ENCODE measurements at regions not wholly inside any gene's neighbourhood (a gene's known extent, or its start where the extent isn't known, plus 50 kb on each side); places are given as distances from the start of the nearest gene placed in this dataset.

DNA sequence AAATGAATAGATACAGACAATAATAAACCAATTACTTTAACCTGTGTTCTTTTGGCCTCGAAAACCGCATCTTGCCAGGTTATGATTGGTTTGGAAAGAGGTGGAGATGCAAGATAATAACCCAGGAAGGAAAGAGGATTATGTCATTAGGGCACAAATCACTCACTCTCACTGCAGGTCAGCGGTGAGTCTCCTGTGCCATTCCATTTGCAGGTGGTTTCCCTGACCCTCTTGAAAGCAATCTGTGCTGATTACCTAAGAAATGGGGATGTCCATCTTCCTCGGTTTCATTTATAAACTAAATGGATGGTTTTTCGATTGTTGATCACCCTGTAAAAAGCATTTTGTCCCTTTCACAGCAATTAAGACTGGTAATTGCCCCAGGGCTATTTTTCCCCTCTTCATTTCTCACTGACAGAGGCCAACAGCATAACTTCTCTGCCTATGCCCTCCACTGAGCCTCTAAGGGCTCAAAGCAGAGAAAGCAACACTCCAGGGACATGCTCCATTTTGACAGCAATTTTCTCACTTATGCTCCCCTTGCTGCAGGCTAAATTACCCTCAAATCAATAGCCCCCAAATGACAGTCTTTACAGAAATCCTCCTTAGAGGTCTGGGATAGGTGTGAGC, 257.5 kb downstream of the IPMK start:
- DNase-seq = no peak

DNA sequence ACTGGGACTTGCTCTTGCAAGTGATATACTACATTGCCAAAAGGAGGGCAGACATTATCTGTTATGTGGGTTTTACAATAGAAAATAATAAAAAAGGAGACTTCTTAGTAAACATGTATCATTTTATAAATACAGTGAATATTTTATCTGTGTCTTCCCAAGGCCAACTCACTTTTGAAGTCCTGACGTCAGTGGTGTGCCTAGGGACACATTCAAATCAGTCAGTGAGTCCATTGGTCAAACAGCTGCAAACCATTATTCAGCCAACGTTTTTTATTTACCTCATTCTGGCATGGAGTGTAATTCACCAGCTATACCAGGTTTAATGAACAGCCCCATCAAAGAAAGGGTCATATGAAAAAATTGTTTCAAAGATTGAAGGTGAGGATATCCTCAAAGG, 263.7 kb downstream of the IPMK start:
- DNase-seq = no peak

DNA sequence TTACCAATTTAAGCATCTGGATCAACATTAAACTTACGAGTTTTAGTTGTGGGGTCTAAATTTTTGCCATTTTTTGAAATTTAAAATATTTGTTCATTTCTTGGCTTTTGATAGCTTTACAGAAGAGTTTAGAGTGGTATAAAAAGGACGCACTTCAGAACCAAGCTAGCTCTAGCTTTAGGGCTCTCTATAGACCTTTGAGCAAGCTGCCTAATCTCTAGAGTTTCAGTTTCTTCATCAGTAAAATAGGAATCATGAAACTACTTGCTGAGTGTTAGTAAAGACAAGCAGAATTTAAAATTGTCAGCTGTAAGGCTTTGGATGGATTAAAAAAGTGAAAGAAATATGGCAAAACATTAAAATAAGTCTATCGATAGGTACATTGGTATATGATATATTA, 266.5 kb downstream of the IPMK start:
- DNase-seq = no peak

DNA sequence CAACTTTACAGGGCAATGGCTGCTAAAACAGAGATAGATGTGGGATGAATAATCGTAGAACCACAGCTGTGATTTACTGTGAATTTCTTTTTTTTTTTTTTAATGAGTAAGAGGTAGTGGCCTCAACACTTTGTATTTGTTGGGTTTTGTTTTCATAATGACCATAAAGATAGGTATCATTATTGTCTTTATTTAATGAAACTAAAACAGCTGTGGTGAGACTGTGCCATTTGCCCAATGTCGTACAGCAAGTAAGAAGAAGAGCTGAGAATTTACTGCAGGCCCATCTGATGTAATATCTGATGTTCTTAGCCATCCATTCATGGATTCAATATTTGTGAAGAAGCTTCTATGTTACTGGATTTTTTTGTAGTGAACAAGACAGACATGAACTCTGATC, 271.2 kb downstream of the IPMK start:
- no peak for DNase-seq

DNA sequence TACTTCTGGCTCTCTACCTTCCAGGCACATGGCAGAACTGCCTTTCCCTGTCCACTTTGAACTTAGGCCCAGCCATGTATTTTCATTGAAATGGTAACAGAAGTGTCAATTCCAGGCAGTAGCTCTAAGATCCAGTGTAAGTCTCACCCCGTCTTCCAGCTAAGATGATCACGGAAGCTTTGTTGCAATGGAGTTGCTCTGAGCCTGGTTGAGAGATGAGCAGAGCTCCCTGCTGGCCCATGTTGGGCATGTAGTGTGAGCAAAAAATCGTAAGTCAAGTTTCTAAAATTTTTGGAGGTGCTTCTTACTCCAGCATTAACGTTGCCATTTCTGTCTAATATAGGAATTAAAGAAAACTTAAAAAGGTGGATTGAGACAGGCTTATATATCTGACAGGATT, 274.4 kb downstream of the IPMK start:
- DNase-seq = no peak

DNA sequence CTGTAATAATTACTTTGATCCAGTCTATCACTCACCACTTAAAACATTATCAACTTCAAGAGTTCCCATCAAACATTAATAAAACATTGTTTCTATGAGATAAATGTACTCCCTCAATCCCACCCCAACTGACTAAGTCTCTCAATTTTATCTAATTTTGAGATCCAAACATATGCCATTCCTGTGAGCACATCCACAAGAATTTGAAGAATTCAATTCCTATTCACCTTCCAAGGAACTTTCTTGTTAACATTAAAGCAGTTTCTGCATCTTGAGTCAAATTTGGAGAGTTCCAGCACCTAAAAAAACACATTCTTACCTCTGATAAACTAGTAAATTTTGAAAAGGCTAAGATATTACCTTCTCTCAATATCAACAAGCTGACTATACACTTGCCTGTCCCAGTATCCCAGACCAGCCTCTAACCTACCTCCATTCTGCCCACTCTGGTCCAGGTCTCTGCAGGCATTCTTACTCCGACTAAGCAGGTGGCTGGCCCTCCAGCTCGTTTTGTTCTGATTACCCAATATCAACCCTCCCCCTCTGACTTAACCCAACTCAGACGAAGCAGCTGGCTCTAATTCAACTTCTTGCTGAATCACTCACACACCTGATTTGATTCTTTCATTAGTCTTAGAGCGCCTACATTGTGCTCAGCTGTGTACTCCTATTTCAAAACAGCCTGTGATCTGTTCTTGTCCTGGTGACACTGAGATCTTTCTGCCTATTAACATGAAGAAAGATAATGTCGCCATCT, 275.2 kb downstream of the IPMK start:
- peak; percentile 45 for DNase-seq

DNA sequence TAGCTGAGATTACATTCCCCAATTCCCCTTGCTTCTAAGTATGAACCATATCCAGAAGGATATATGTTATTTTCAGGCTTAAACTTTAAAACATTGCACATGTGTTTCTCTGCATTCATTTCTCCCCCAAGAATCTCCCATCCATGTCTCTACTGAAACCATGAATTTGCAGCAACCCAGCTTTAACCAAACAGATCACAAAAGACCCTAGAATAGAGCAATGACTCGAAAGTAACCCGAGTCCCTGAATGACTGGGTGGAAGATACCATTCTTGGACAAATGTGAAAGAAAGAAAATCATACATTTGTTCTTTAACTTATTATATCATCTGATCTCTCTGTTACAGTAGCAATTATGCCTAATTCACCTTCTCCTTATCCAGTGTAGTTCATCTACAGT, 278.7 kb downstream of the IPMK start:
- DNase-seq = no peak

DNA sequence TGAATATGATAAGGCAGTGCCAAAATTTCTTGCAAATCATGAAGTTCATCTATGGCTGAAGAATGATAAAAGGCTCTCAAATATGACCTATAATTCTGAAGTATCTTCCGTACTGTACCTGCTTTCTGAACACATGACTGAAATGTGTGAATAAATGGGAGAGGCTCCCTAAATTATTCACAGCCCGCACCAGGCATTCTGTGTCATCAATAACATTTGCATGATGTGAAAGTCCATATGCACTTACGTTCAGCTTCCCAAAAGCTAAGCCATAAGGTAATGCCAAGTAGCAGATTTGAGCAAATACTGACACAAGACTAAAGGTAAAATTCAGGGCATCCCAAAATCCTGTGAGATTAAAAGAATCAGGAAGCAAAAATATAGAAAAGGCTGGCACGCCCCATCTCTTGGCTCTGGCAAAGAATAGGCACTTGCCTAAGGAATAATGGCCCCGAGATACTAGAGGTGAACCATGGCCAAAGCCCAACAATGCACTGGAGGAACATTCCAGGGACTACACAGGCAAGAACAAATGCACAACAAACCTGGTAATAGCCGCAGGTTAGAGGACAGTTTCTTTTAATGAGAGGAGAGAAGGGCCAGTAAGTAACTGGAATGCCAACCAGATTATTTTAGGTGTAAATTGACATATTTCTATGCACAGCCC, 280.5 kb downstream of the IPMK start:
- no peak for DNase-seq

DNA sequence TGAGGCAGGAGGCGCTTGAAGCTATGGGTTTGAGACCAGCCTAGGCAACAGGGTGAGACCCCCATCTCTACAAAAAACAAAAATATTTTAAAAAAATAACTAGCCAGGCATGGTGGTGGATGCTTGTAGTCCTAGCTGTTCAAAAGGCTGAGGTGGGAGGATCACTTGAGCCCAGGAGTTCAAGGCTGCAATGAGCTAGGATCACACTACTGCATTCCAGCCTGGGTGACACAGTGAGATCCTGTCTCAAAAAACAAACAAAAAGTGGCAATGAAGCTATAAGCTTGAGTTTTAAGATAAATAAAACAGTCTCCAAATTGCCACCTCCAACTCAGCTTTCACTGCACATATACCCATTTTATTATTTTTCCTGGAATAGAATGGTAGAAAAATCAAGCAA, 281.3 kb downstream of the IPMK start:
- DNase-seq = no peak

DNA sequence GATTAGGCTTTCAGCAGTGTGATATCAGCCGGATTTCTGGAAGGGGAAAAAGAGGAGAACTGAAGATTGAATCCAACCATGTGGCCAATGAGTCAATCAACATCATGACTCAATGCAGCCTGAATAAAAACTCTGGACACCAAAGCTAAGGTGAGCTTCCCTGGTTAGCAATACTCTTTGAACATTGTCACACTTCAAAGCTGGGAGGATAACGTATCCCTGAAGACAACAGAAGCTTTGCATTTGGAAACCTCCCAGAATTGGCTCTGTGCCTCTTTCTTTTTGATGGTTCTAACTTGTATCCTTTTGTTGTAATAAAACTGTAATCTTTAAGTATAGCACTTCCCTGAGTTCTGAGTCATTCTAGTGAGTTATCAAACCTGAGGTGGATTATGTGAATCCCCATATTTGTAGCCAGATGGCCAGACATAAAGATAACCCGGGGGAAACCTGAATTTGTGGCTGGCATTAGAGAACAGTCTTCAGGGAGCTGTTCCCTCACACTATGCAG, 284.4 kb downstream of the IPMK start:
- peak; percentile 81 for DNase-seq

DNA sequence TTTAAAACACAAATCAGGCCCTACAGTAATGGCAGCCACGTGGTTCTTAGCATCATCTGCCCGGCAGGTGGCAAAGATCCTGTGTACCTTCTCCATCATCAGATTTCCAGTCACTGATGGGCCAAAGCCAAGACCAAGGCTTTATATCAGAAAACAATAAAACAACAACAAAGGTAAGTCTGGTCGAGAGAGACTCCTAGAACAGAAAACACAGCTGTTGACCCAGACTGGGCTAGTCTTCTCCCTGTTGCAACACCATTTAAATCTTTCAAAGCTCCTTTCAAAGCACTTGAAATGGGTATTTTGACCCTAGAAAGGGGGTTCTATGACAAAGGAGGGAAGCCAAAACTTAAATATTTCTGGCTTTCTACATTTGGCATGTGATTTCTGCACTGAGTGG, 285.6 kb downstream of the IPMK start:
- no peak for DNase-seq

DNA sequence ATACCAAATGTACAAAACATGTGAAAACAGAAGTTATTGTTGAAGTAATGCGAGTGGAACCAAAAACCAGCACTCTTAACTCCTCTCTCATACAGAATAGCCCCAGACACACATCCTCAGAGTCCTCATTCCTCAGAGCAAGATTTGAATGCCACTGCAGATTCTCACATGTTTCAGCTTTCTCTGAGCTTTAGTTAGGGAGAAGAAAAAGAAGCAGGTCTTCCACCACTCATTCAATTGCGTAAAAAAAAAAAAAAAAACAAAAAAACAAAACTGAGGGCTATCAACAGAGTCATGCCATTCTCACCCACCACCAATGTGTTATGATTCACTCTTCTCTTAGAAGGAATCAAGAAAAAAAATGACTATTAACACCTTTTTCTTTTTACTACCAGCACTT, 287.7 kb downstream of the IPMK start:
- no peak for DNase-seq

DNA sequence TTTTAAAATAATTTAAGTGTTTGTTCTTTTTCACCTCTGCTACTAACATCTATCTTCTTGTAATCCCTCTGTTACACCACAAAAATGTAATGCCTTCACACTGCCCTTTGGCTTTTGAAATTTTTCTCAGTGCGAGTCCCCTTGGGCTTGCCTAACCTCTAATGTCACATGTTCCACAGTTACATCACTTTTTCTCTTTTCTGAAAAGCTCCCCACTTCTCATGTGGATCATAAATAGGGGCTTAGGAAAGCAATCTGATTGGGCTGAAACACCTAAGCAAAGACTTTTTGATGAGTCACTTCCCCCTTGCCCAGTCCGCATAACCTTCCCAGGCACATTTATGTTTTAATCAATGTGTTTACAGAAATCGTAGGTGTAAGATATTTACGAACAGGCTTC, 288.2 kb downstream of the IPMK start:
- DNase-seq = peak; percentile 42

DNA sequence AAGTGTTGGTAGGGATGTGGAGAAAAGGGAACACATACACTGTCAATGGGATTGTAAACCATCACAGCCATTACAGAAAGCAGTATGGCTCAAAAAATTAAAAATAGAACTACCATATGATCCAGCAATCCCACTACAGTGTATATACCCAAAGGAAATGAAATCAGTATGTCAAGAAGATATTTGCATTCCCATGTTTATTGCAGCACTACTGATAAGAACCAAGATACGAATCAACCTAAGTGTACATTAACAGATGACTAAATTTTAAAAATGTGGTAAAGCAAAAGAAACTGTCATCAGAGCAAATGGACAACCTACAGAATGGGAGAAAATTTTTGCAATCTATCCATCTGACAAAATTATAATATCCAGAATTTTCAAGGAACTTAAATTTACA, 290.4 kb downstream of the IPMK start:
- DNase-seq = no peak

DNA sequence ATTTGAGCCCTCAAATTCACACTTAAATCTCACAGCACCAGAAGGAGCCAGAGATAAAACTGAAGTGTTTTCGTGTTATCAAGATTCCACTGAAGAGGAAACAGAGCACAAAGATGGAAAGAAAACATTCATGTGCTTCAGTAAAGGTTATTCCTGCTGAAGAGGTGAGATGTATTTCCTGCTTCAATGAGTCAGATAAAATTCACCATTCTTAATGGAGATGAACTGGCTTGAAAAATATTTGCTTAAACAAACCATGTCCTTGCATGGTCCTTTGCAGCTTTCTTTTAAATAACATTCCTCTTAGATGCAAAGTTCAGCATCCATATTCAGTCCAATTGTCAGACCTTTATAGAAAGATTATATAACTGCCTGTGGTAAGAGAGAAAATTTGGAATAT, 294.2 kb downstream of the IPMK start:
- DNase-seq = peak; percentile 76

DNA sequence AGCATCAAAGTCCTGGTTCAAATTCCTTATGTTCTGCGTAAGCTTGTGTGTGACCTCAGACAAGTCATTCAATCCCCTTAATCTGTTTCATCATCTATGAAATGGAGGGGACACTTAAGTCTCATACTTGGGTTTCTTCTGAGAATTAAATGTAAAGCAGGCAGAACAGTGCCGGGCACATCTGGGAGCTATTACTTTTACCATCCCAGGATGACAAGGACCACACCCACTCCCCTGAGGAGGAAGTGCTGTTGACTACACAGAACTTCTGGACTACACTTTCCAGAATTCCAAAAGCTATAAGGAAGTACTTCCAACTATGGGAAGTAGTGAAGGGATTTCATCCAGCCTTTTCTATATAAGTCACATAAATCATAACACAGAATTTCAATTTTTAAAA, 294.9 kb downstream of the IPMK start:
- DNase-seq = peak; percentile 40

DNA sequence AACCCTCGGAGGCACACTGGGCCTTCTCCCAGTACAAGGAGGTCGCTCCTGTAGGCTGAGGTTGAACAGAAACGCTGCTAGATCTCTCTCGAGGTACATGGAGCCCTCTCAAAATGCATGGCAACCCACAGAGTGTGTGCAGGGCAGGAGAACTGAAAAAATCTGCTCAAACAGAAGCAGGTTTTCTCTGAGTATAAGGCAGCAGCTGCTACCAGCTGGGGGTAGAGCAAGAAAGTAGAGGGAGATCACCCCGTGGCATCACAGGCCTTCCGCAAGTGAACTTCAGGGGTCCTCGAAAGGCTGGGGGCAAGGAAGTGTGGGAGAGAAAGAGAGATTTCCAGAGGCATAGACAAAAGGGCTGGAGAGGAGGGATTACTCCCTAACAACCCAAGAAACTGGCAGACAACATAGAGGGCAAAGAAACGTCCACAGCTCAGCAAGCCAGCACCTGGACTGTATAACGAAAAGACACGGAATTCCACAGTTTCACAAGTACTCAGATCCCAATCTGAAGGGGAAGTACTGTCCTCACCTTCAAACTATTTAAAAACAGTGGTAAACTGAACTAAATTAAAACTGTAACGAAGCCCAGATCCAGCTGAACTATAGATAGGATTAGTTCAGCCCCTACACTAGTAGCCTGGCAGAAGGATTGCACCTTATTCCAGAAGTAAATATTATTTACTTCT, 299.2 kb downstream of the IPMK start:
- no peak for DNase-seq

DNA sequence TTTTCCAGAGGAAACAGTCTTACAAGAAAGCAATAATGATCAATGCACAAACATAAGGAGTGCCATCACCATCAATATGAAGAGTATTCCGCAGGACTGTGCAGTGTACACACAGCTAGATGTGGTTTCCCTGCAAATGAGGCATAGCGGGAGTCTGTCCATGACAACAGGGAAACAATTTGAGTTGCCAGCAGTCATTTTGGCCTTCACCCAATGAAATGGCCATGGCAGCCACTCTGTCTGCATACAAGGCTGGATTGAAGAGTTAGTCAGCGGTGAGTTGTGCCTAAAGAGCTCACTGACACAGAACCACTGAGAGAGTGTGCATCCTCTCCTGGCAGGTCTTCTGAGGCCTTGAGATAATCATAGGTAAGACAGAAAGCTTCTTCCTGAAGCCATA, 303.3 kb downstream of the IPMK start:
- DNase-seq = peak; percentile 44

DNA sequence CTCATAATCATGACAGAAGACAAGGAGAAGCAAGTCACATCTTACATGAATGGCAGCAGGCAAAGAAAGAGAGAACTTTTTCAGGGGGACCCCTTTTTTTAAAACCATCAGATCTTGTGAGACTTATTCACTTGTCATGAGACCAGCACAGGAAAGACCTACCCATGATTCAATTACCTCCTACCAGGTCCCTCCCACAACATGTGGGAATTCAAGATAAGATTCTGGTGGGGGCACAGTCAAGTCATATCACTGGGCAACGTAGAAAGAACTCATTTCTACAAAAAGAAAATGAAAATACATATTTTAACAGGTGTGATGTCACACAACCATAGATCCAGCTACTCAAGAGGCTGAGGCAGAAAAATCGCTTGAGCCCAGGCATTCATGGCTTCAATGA, 304.1 kb downstream of the IPMK start:
- peak; percentile 98 for DNase-seq

DNA sequence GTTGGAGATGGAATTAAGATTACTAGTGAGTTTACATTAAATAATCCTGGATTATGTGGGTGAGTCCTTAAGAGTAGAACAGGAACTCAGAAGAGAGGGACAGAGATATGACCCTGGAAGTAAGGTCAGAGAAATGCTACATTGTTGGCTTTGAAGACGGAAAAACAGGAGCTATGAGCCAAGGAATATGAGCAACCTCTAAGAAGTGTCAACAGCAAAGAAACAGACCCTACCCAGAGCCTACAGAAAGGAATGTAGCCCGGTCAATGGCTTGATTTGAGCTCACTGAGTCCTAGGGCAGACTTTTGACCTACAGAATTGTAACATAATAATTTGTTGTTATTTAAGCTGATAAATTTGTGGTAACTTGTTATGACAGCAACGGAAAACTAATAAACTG, 304.9 kb downstream of the IPMK start:
- peak; percentile 40 for DNase-seq

DNA sequence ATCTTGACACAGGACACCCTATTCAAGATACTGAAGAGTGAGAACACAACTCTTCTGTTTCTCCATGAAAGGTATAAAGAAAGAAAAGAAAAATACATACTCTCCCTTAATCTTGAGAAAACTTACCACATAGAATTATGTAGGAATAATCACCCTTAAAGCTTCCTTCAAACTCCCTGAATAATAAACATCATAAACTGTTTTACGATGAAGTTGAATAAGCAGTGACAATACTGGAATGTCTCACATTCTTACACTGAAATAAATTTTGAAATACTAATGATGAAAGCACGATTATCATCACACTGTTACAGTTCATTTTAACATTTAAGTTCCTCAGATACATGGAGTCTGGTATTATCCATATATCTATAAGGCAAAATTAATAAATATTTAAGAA, 306.2 kb downstream of the IPMK start:
- no peak for DNase-seq

DNA sequence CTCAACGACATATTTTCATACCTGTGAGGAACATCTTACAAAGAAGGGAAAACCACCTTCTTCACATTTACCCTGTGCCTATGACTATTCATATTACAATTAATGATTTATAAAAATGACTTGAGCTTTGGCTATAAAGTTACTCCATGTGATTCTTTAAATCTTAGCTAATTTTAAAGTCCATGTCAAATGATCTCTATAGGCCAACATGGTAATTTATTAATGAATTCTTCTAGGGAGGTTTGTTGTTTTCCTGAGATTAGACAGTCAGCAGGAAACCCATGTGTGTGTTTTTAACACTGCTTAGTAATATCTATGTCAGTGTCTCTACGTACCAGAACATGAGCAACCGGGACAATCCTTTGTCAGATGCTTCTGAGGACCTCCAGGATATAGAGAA, 307.3 kb downstream of the IPMK start:
- DNase-seq = no peak

DNA sequence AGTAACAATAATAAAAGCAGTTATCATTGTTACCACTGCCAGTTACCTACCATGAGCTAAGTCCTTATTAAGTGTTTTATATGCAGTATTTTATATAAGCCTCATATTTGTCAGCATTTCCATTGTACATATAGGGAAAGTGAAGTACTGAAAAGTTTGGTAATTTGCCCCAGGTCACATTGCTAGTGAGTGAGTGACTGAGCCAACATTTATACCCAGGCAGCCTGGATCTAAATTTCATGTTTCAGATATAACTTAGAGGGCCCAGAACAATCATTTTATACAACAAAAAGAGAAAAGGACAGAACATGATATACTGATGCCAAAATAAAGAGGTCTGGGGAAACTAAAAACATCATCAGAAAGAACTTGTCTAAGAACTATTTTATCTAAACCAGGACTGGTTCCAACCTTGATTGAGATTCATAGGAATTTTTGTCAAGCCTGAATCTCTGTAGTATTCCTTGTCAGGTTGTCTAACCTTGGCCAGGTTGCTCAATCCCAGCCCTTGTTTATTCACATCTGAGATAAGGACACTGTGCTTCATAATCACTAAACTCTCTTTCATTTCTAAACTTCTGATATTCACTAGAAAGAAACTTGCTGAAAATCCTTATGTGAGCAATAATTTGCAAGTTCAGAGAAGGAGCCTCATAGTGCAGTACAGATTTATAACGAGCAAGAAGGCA, 308.2 kb downstream of the IPMK start:
- peak; percentile 24 for DNase-seq
